HG03439 (cell line): ENCODE measurements at regions not wholly inside any gene's neighbourhood (a gene's known extent, or its start where the extent isn't known, plus 50 kb on each side); places are given as distances from the start of the nearest gene placed in this dataset.
"Not testable (repeated sequence)": the region's sequence is repeated elsewhere in the genome, so short reads cannot be mapped to it uniquely, and the experiment has no call there.

Experiments
- ATAC-seq: cut with Tn5 transposase; IDR thresholded peaks from one replicate; pipeline ENCODE4 v1.9.1; 2021; ENCODE audit warnings: mild to moderate bottlenecking, moderate library complexity; ENCODE audit not compliant: unreplicated experiment

DNA sequence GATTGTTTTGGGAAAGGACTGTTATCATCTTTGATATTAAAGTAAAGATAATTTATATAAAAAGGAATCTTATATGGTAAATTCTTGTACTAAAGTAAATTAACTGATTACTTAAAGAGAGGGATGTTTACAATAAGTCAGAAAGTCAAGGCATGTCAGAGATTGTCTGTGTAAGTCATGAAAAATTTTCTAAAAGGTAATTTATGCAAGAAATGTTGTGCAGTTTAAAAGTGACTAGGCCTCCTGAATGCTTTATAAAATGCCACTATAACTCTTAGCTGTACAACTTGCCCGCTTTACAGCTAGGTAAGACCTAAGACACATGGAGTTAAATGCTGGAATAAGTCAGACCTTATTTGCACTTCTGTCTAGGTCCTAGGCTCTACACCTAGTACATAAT, 692.9 kb downstream of the GBE1 start:
- no peak for ATAC-seq

DNA sequence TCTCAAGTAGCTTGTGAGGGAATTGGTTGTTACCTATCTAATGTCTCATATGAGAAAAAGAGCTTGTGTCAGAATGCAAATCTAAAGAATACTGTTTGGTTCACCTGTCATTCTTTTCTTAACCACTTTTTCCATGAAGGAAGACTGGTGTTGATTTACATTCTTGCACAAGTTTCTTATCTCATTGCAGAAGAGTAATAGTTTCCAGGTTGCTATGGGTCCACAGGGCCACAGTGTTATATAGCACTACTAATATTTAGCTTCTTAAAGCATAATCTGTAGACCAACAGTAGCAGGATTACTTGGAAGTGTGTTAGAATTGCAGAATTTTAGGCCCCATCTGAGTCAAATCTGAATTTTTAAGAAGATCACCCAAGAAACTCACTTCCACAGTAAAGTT, 697.5 kb downstream of the GBE1 start:
- ATAC-seq: no peak

DNA sequence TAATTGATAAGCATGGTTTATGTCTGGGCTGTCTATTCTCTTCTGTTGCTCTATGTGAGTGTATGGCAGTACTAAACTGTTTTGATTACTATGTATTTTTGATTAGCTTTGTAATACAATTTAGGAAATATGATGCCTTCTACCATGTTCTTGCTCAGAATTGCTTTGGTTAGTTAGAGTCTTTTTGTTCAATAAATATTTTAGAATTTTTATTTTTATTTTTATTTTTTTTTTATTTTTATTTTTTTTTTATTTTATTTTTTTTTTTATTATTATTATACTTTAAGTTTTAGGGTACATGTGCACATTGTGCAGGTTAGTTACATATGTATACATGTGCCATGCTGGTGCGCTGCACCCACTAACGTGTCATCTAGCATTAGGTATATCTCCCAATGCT, 710.3 kb downstream of the GBE1 start:
- not testable (repeated sequence) for ATAC-seq

DNA sequence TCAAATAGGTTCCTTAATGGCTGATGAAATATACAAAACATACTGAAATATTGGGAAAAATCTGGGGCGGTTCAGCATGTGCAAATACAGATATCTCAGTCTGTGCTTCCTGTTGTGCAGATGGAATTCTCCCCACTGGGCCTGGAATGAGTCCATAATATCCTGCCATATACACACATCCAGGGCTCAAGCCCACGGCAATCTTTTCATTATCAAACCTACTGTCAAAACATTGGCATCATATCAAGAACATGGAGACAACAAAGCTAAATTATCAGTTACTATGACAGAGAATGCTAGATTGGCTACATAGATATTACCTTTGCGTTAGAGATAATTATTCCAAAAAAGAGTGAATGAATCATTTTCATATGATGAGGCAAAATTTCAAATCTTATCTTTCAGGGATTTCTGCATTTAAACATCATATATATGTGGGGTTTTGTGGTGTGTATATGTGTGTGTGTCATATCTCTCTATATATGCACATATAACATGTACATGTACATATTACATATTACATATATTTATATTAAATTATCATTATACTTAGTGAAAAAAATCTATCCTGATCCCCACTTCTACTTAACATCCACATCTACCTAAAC, 713.3 kb downstream of the GBE1 start:
- no peak for ATAC-seq

DNA sequence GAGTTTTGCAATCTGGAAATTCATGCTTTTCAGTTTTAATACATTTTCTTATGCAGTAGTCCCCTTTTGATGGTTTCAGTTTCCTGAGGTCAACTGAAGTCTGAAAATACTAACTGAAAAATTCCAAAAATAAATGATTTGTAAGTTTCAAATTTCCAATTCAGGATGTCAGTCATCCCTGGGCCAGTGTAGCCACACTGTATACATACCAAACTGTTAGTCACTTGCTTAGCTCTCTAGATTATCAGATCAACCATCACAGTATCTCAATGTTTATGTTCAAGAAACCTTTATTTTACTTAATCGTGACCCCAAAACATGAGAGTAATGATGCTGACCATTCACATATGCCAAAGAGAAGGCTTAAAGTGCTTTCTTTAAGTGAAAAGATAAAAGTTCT, 715.5 kb downstream of the GBE1 start:
- no peak for ATAC-seq

DNA sequence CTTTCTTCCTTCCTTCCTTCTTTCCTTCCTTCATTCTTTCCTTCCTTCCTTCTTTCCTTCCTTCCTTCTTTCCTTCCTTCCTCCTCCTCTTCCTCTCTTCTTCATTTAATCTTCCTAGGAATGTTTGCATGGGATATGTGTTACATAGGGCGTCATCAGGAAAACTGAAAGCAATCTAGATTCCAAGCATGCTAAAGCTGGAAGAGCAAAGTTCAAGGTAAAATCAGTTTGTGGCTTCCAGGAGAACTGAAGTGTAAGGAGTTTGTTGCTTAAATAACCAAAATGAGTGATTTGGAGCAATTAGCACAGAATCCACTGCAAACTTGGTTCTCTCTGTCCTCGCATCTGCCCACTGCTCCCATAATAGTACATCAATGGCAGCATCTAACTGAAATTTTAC, 716.2 kb downstream of the GBE1 start:
- no peak for ATAC-seq

DNA sequence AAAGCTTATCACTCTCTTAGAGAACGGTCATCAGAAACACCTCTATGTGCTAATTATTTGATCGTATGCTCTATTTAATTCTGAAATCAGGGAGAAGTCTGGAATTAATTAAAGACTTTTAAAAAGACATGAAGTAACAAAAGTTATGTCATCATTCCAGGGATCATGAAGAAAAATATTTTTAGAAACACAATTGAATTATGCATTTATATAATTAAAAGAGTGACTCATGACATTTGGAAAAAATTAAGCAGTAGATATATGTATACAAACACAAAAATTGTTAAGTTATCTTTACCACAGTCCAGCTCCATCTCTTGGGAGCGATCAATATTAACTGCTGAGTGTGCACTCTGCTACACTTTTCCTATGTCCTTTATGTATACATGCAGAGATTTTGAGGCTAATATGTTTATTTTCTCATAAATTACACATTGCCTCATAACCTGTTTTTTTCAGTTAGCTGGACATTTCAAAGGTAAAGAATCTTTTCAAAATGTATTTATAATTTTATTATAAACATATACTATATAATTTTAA, 717.7 kb downstream of the GBE1 start:
- no peak for ATAC-seq

DNA sequence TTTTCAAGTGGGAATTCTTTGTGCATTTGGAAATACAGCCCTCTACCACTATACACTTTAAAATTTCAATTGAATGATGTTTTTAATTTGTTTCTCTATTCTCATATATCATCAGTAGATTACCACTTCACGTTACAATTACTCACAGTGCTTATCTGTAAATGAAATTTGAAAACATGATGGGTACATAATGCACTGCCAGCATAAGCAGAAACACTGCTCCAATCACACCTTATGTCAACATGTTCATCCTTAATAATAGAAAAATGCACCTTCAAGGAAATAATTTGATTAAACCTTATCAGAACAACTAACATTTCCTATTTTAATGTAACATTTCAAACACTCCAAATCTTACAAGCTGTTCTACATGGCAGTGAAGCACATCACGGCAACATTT, 718.4 kb downstream of the GBE1 start:
- no peak for ATAC-seq

DNA sequence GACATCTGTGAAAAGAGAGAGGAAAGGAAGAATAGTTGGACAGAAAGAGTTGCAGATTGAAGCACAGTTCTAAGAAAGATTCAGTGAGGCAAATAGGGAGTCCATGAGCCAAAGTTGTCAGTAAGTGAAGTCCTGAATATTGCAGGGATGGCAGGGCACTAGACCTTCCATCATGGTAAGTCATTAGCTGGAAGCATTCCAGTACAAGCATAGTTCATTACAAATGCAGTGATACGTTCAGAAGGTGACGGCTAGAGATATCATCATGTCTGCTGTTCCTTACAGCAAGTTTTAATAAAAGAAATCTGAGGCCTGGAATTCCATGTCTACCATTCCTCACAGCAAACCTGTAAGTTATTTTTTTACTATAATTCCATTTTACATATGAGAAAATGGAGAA, 720.1 kb downstream of the GBE1 start:
- no peak for ATAC-seq

DNA sequence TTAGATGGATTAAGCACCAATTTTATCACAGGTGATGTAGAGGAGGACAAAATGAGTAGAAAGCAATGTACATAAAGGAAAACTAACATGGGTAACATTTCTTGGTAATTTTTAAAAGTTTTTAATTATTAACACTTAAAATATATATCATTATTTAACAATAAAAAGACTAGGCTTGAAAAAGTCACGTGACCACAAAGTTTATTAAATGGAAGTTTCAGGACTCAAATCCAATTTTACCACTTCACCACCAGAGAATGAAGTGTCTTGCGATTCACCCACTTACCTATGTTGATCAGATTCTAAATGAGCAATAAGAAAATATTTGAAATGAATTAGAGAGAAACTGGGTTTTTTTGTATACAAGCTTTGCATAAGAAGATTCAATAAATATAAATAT, 721.3 kb downstream of the GBE1 start:
- ATAC-seq: no peak

DNA sequence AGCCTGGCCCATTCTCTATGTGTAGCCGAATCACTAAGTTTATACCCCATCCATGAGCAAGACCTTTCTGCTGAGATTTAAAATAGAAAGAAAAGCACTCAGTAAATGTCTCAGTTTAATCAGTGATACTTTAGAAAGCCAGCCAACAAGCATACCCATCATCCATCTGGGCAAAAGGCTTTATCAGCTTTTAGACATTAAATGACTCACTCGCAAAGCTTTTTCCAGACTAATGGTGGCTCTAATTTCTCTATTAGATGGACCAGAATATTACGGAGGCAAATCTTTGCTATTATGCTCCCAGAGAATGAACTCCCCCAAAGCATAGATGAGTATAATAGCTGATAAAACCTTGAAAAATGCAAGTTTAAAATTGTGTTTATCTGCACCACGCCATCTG, 727.8 kb downstream of the GBE1 start:
- no peak for ATAC-seq

DNA sequence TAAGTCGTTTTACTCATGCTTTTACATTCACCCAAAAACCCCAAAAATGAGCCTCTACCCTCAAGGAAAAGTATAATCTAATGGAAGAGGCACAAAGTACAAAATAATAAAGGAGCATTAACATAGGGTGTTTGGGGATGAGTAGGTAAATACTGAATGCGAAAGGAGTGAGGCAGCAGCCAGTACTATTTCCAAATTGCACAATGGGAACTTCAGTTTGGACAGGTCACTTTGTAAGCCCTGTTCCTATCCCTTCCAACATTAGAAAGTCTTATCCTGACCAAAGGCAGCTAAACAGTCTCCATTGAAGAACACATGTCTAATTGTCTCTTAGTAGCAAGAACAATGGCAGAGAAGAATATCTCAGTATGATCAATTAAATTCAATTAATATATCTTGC, 728.3 kb downstream of the GBE1 start:
- ATAC-seq: no peak

DNA sequence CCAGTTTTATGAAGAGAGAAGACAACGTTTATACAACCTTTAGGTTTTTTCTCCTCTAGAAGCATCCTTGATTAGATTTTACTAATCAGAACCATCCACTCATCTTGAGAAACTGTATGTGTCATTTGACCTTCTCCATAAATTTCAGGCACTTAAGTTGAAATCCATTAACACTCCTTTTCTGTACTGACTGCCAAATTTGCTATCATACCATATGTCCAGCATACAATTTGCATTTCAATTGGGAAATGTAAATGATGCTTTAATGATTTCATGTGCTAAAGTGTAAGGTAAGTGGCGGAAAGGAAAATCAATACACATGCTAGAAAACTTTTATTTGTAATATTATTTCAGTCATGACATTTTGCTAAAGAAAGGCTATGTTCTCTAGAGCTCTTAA, 731.6 kb downstream of the GBE1 start:
- ATAC-seq: no peak

DNA sequence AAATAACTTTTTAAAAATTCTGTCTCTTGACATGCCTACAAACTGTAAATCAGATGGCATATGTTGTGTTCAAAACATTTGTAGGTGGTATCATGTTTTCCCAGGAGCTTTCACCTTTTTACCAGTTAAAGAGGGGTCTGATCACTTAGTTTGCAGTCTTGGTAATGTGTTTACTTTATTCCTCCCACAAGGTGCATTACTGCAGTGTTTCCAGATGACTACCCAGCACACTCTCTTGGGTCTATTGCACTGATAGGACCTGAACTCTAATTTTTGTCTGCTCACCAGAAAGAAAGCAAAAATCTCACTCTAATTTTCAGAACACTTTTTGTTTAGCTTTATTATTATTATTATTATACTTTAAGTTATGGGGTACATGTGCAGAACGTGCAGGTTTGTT, 734.1 kb downstream of the GBE1 start:
- no peak for ATAC-seq

DNA sequence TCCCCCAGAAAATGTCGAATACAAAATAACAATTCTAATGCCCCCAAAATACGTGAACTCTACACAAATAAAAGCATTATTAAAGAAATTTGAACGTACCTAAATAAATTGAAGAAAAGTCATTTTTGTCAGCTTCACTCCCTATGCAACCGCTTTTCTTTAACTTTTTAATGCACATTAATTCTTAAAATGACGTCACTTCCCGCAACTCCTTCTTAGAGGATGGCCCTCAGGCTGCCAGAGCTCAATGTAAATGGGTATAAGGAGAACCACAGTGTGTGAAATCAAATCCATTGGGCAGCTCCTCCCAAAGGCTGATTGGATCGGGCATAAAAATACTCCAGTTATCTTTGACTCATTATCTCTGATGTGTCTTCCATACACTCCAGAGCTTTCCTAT, 736.9 kb downstream of the GBE1 start:
- no peak for ATAC-seq

DNA sequence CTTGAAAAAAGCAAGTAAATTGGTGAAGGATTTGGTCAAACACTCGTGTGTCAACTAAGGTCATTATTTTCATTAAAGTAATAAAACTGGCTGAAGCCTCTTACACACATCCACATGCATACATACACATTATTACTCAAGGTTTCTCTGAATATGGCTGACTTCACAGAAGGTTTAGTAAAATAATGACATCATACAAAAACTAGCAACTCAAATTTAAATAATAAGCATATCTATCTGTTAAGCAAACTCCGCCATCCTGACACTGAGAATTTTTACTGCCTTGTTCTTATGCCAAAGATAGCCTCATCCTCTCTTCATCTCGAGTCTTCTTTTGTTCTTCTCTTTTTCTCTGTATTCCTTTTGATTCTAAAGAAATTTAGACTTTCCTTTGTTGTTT, 739.1 kb downstream of the GBE1 start:
- no peak for ATAC-seq

DNA sequence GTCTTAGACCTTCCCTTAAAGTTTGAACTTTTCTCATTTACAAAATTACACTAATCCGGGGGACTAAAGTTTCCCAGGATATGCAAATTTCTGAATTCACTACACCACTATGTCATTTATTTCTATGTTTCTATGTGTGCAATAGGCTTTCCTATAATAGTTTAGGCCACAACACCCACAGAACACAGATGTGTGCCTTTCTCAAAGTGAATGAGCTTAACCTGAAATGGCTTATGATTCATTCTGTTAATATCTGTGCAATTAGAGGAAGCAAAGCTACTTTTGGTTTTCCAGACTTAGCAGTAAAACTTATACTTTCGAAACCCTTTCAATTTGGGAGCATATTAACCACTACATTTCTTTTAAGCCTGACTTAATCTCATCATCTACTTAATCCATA, 748.1 kb downstream of the GBE1 start:
- no peak for ATAC-seq

DNA sequence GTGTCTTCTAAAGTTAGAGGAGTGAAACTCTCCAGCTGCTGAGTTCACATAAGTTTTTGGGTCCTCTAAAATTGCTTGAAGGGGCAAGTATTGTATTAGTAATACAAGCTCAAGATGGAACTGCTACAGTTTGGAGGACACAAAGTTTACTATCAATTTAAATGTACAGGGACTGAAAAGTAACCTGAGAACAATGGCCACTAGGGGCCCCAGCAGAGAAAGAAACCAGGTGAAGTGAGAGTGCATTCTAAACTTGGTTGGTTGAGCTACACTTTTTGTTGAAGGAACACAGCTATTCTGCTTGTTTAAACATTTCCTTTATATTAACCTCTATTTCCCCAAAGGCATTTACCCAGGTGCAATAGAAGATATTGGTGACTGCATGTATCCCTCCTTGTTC, 755.5 kb downstream of the GBE1 start:
- ATAC-seq: no peak

DNA sequence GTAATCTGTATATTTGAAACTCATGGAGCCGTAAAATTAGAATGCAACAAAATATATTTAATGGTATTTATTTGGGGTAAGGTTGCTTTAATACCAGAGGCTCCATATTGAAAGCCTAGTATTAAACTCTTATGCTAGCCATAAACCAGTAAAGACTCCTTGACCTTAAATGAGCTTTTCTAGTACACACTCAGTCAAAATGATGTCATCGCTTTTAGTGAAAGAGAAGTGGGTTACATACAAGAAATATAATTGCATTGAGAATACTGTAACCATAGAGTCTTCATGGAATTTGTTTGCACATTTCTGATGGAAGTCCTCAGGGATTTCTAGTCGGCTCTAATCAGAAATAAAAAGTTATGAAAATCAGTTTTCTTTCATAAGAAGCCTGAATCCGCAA, 757.6 kb downstream of the GBE1 start:
- no peak for ATAC-seq

DNA sequence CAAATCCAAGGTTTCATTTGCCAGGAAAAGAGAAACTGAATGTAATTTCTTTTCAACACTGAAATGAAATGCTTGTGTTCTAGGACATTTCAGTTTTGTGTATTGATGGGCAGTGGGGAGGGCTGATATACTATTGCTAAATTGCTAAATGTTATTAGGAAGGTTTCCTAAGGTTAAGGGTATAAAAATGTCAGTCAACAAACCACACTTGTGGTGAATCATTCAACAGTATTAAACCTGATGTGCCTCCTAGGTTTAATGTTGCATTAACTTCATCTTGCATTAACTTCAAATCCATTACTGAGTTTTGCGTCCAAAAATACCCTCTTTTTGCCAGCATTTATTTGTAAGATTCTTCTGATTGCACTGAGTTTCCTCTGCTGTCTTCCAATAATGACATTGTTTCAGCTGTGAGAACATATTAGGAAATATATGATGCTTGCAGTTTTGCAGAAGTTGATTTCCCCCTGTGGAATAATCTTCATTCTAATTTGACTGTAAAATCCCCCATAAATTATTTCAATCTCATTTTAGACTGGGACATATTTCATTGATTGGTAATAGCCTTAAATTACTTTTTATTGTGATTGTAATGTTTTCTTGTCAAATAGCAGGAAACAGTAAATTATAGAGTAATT, 758.3 kb downstream of the GBE1 start:
- ATAC-seq: no peak

DNA sequence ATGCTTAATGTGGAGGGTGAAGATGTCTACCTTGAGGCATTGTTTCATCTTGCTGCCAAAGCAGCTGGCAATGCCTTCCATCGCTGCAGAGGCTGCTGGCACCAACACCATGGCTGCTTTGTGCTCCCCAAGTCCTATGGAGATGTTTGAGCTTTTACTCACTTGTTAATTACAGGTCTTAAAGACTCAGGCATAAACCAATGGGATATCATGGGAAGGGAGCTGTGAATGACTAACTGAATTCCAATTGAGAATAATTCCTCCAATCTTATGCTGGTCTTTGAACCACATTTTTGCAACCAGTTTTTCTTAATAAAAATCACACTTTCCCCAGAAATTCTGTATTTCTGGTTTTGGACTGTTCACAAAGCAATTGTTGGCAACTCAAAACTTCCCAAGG, 762.0 kb downstream of the GBE1 start:
- ATAC-seq: no peak

DNA sequence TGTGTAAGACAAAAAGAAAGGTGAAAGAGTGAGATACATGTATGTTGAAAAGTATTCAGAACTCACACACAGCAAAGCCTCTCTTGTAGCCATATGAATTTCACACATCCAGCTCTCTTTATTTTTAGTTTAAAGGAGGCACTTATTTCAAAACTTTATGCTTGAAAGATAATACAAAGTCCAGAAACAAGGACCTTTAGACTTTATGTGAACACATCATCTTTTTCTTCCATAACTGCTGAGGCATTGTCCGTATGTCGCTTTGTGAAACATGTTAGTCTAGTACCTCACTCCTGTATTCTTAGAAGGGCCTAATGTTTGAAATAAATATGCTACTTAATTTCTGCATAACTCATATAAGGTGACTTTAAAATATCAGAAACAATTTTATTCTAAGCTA, 763.4 kb downstream of the GBE1 start:
- ATAC-seq: no peak

DNA sequence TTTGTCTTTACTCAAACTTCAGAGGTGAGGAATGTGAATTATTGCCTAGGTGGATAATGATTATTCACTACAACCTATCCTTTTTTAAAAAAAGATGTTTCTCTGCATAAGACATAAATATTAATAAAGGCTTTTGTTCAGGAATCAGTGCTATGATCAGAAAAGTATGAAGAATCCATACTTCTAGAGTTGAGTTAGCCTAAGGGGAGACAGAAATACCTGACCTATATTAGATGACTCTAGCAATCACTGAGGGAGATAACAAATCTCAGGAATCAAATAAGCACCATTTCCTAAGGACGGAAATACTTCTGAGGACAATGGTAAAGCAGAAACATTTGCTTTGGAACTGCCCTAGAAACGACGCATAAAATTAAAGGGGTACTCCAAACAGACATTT, 763.8 kb downstream of the GBE1 start:
- no peak for ATAC-seq
